GM12878 (cell line): ENCODE measurements at regions not wholly inside any gene's neighbourhood (a gene's known extent, or its start where the extent isn't known, plus 50 kb on each side); places are given as distances from the start of the nearest gene placed in this dataset.

Experiments used
- GATAD2B ChIP-seq: fragments of 450-650 bp; conservative IDR thresholded peaks from 2 replicates; pipeline ENCODE4 v1.6.1; 2017; ENCODE audit warnings: low read depth, mild to moderate bottlenecking, moderate library complexity
- HDAC2 ChIP-seq: fragments of 200-600 bp; sonication (generic); IDR thresholded peaks from 2 replicates; pipeline ENCODE4 v1.6.1; 2017
- NFIC ChIP-seq: IDR thresholded peaks from 2 replicates; pipeline ENCODE4 v1.6.1; 2012; ENCODE audit warnings: low read depth, mild to moderate bottlenecking, inconsistent platforms, low read length, moderate library complexity
- POLR2A ChIP-seq: IDR thresholded peaks from 2 replicates; pipeline ENCODE4 v1.6.1; 2011; ENCODE audit warnings: low read depth, mild to moderate bottlenecking, low read length
- YY1 ChIP-seq: IDR thresholded peaks from 2 replicates; pipeline ENCODE4 v1.6.1; 2011; ENCODE audit warnings: low read depth, mild to moderate bottlenecking, low read length
- TF ChIP-seq, protein P1 (sequence below), 3 experiments: IDR thresholded peaks in 2 of 3; conservative IDR thresholded peaks in 1 of 3; 2 replicates each; pipeline ENCODE4 v1.5.1; 2011; ENCODE audit warnings: low read depth in 3 of 3, low read length in 3 of 3, mild to moderate bottlenecking in 3 of 3, control low read depth in 2 of 3, moderate library complexity in 2 of 3, inconsistent platforms in 1 of 3, mixed read lengths in 1 of 3; ENCODE audit not compliant: control insufficient read depth in 2 of 3, insufficient read depth in 1 of 3; ENCODE audit errors: extremely low read depth in 1 of 3

DNA sequence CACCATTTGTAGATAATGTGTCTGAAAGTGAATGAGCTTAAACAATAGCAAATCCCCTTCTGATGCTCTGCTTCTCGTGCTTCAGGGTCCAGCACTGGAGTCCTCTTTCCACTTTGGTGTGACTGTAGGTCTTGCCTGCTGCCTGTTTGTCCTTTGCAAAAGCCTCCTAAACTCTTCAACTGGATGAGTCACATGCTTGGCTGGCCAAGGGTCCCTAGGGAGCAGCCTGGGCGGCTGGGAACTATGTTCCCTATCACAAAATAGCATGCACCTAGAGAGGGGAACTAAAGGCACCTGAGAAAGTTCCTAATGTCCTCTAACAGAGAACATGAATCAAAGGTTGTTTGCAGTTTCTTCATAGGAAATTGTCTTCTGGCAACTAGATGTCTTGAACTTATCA lies 607.2 kb upstream of the PLXNA2 start:
- TF ChIP-seq, protein P1, sequence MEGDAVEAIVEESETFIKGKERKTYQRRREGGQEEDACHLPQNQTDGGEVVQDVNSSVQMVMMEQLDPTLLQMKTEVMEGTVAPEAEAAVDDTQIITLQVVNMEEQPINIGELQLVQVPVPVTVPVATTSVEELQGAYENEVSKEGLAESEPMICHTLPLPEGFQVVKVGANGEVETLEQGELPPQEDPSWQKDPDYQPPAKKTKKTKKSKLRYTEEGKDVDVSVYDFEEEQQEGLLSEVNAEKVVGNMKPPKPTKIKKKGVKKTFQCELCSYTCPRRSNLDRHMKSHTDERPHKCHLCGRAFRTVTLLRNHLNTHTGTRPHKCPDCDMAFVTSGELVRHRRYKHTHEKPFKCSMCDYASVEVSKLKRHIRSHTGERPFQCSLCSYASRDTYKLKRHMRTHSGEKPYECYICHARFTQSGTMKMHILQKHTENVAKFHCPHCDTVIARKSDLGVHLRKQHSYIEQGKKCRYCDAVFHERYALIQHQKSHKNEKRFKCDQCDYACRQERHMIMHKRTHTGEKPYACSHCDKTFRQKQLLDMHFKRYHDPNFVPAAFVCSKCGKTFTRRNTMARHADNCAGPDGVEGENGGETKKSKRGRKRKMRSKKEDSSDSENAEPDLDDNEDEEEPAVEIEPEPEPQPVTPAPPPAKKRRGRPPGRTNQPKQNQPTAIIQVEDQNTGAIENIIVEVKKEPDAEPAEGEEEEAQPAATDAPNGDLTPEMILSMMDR (IDR thresholded peaks at IDR 0.05 in 2 of 3, conservative IDR thresholded peaks at IDR 0.05 in 1 of 3; ENCODE audit: control insufficient read depth in 2 of 3, extremely low read depth in 1 of 3, insufficient read depth in 1 of 3, low read depth in 3 of 3, low read length in 3 of 3), result no peak
- no peak for TF ChIP-seq POLR2A
- TF ChIP-seq NFIC, result no peak
- no peak for TF ChIP-seq YY1
- no peak for TF ChIP-seq GATAD2B
- no peak for TF ChIP-seq HDAC2
